ENCODE measurements at regions not wholly inside any gene's neighbourhood (a gene's known extent, or its start where the extent isn't known, plus 50 kb on each side); places are given as distances from the start of the nearest gene placed in this dataset.

DNA sequence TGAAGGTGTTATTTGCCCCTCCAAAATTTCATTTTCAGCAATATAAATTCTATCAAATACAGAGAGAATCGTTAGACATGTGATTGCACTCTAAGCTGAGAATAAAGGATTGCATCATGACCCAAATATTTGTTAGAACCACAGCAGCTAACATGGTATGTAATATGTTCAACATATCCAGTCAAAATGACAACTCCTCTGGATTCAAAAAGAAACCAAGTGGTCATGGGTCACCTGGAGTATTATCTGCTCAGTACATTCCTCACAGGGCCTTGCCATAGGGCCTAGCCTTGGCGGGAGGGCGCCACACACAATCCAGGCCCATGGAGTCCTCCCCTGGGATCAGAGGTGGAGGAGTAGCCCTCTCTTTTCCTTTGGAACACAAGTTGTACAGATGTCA is 179.2 kb downstream of the HSD17B3 start:
- TF ChIP-seq SMC3 (conservative IDR thresholded peaks at IDR 0.05; ENCODE audit: poor library complexity), result no peak
- TF ChIP-seq TAF1 (IDR thresholded peaks at IDR 0.05; ENCODE audit: low read depth), result no peak
- no peak for TF ChIP-seq EZH2 (IDR thresholded peaks at IDR 0.05; ENCODE audit: borderline replicate concordance, insufficient read depth, low read length, poor library complexity, severe bottlenecking)
- TF ChIP-seq, protein P1, sequence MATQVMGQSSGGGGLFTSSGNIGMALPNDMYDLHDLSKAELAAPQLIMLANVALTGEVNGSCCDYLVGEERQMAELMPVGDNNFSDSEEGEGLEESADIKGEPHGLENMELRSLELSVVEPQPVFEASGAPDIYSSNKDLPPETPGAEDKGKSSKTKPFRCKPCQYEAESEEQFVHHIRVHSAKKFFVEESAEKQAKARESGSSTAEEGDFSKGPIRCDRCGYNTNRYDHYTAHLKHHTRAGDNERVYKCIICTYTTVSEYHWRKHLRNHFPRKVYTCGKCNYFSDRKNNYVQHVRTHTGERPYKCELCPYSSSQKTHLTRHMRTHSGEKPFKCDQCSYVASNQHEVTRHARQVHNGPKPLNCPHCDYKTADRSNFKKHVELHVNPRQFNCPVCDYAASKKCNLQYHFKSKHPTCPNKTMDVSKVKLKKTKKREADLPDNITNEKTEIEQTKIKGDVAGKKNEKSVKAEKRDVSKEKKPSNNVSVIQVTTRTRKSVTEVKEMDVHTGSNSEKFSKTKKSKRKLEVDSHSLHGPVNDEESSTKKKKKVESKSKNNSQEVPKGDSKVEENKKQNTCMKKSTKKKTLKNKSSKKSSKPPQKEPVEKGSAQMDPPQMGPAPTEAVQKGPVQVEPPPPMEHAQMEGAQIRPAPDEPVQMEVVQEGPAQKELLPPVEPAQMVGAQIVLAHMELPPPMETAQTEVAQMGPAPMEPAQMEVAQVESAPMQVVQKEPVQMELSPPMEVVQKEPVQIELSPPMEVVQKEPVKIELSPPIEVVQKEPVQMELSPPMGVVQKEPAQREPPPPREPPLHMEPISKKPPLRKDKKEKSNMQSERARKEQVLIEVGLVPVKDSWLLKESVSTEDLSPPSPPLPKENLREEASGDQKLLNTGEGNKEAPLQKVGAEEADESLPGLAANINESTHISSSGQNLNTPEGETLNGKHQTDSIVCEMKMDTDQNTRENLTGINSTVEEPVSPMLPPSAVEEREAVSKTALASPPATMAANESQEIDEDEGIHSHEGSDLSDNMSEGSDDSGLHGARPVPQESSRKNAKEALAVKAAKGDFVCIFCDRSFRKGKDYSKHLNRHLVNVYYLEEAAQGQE (IDR thresholded peaks at IDR 0.05; ENCODE audit: borderline replicate concordance), result no peak
- TF ChIP-seq RAD21 (conservative IDR thresholded peaks at IDR 0.05), result no peak
- TF ChIP-seq, protein P2, sequence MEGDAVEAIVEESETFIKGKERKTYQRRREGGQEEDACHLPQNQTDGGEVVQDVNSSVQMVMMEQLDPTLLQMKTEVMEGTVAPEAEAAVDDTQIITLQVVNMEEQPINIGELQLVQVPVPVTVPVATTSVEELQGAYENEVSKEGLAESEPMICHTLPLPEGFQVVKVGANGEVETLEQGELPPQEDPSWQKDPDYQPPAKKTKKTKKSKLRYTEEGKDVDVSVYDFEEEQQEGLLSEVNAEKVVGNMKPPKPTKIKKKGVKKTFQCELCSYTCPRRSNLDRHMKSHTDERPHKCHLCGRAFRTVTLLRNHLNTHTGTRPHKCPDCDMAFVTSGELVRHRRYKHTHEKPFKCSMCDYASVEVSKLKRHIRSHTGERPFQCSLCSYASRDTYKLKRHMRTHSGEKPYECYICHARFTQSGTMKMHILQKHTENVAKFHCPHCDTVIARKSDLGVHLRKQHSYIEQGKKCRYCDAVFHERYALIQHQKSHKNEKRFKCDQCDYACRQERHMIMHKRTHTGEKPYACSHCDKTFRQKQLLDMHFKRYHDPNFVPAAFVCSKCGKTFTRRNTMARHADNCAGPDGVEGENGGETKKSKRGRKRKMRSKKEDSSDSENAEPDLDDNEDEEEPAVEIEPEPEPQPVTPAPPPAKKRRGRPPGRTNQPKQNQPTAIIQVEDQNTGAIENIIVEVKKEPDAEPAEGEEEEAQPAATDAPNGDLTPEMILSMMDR (IDR thresholded peaks at IDR 0.05; ENCODE audit: poor library complexity, severe bottlenecking), result no peak
- TF ChIP-seq POLR2AphosphoS5 (IDR thresholded peaks at IDR 0.05), result no peak
- TF ChIP-seq MXI1 (conservative IDR thresholded peaks at IDR 0.05; ENCODE audit: poor library complexity, severe bottlenecking), result no peak
- no peak for TF ChIP-seq EP300 (conservative IDR thresholded peaks at IDR 0.05; ENCODE audit: poor library complexity, severe bottlenecking)
- Histone ChIP-seq H3K79me2 (replicated peaks; ENCODE audit: insufficient read depth, low read length) (no peaks in the 10 kb centered on the region), H3K36me3 (ENCODE audit: insufficient read depth, low read length) (no peaks in the 10 kb centered on the region), H3K4me3 (ENCODE audit: low read length) (no peak overlapping the region), H3K9me2 (ENCODE audit: insufficient read depth, low read length) (no peaks in the 10 kb centered on the region), H3F3A (ENCODE audit: insufficient read depth, low read length, poor library complexity, severe bottlenecking) (no peaks in the 10 kb centered on the region), H4K20me1 (ENCODE audit: insufficient read depth) (no peaks in the 10 kb centered on the region), H2AFZ (ENCODE audit: low read depth, low read length) (no peak overlapping the region), H3K27ac (ENCODE audit: low read length) (no peak overlapping the region), H3K9me3 (ENCODE audit: low read length) (no peaks in the 10 kb centered on the region), H3K27me3 (ENCODE audit: insufficient read depth, low read depth, low read length) (peaks cover 51% of the 10 kb centered on the region), H3K9ac (ENCODE audit: low read length) (no peak overlapping the region), H3K4me2 (ENCODE audit: low read length) (no peak overlapping the region)

DNA sequence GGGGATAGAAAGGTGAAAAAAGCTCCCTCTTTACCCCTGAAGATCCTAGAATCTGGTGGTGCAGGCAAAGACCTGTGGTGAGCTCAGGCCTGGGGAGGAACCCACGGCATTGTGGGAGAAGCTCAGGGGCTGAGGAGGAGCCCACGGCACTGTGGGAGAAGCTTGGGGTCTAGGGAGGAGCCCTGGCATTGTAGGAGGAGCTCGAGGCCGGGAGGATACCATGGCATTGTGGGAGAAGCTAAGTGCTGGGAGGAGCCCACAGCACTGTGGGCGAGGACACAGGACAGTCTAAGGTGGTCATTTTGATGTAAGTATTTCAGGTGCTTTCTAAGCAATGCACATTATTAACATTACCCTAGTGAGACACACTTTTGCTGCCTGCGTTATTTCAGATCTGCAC is 179.7 kb downstream of the HSD17B3 start:
- Histone ChIP-seq H4K20me1 (ENCODE audit: insufficient read depth) (no peaks in the 10 kb centered on the region), H3K27me3 (ENCODE audit: insufficient read depth, low read depth, low read length) (peaks cover 47% of the 10 kb centered on the region), H3K9me2 (ENCODE audit: insufficient read depth, low read length) (no peaks in the 10 kb centered on the region), H3K4me3 (ENCODE audit: low read length) (no peak overlapping the region), H3K4me2 (ENCODE audit: low read length) (no peak overlapping the region), H3K9me3 (ENCODE audit: low read length) (no peaks in the 10 kb centered on the region), H3K27ac (ENCODE audit: low read length) (no peak overlapping the region), H3K9ac (ENCODE audit: low read length) (no peak overlapping the region), H3K79me2 (replicated peaks; ENCODE audit: insufficient read depth, low read length) (no peaks in the 10 kb centered on the region), H2AFZ (ENCODE audit: low read depth, low read length) (no peak overlapping the region), H3F3A (ENCODE audit: insufficient read depth, low read length, poor library complexity, severe bottlenecking) (no peaks in the 10 kb centered on the region), H3K36me3 (ENCODE audit: insufficient read depth, low read length) (no peaks in the 10 kb centered on the region)
- TF ChIP-seq, protein P1 (IDR thresholded peaks at IDR 0.05; ENCODE audit: borderline replicate concordance), result no peak
- TF ChIP-seq TAF1 (IDR thresholded peaks at IDR 0.05; ENCODE audit: low read depth) (no peak), RAD21 (conservative IDR thresholded peaks at IDR 0.05) (no peak), EP300 (conservative IDR thresholded peaks at IDR 0.05; ENCODE audit: poor library complexity, severe bottlenecking) (no peak), POLR2AphosphoS5 (IDR thresholded peaks at IDR 0.05) (no peak), SMC3 (conservative IDR thresholded peaks at IDR 0.05; ENCODE audit: poor library complexity) (no peak), EZH2 (IDR thresholded peaks at IDR 0.05; ENCODE audit: borderline replicate concordance, insufficient read depth, low read length, poor library complexity, severe bottlenecking) (no peak), MXI1 (conservative IDR thresholded peaks at IDR 0.05; ENCODE audit: poor library complexity, severe bottlenecking) (no peak)
- TF ChIP-seq, protein P2 (IDR thresholded peaks at IDR 0.05; ENCODE audit: poor library complexity, severe bottlenecking), result no peak

All from neural cell (in vitro differentiated cells).